ENCODE measurements at regions not wholly inside any gene's neighbourhood (a gene's known extent, or its start where the extent isn't known, plus 50 kb on each side); places are given as distances from the start of the nearest gene placed in this dataset.
"Not testable (repeated sequence)": the region's sequence is repeated elsewhere in the genome, so short reads cannot be mapped to it uniquely, and the experiment has no call there.

- DNase-seq (ENCODE audit: low spot score); H3K27ac ChIP-seq (ENCODE audit: poor library complexity, severe bottlenecking); H3K4me1 ChIP-seq (ENCODE audit: insufficient read depth, poor library complexity, severe bottlenecking); H3K27me3 ChIP-seq (ENCODE audit: insufficient read depth, poor library complexity, severe bottlenecking); H3K9me3 ChIP-seq (ENCODE audit: severe bottlenecking); H3K4me3 ChIP-seq (ENCODE audit: severe bottlenecking); ATAC-seq (ENCODE audit: low read depth); H3K36me3 ChIP-seq (ENCODE audit: low read depth): not testable (repeated sequence)
Measured at GRCh38 chr2:201946746-201947145, 86.9 kb upstream of the FZD7 start.

GRCh38 chr2:201947287-201947686 is 86.4 kb upstream of the FZD7 start:
- Histone ChIP-seq H3K27me3 (ENCODE audit: insufficient read depth, poor library complexity, severe bottlenecking) (no peaks in the 10 kb centered on the region), H3K27ac (ENCODE audit: poor library complexity, severe bottlenecking) (no peak overlapping the region), H3K4me1 (ENCODE audit: insufficient read depth, poor library complexity, severe bottlenecking) (no peaks in the 10 kb centered on the region), H3K9me3 (ENCODE audit: severe bottlenecking) (no peaks in the 10 kb centered on the region), H3K36me3 (ENCODE audit: low read depth) (no peaks in the 10 kb centered on the region), H3K4me3 (ENCODE audit: severe bottlenecking) (no peak overlapping the region)
- no peak for TF ChIP-seq CTCF (IDR thresholded peaks at IDR 0.05; ENCODE audit: poor library complexity, severe bottlenecking)
- DNase-seq (ENCODE audit: low spot score): no peak
- ATAC-seq (ENCODE audit: low read depth): no peak

- no peak overlapping the region for H3K27ac ChIP-seq (ENCODE audit: poor library complexity, severe bottlenecking)
- no peak for TF ChIP-seq CTCF (IDR thresholded peaks at IDR 0.05; ENCODE audit: poor library complexity, severe bottlenecking)
- H3K9me3 ChIP-seq (ENCODE audit: severe bottlenecking): no peaks in the 10 kb centered on the region
- DNase-seq (ENCODE audit: low spot score) (no peak), ATAC-seq (ENCODE audit: low read depth) (no peak)
- H3K4me3 ChIP-seq (ENCODE audit: severe bottlenecking): no peak overlapping the region
- H3K4me1 ChIP-seq (ENCODE audit: insufficient read depth, poor library complexity, severe bottlenecking): no peaks in the 10 kb centered on the region
- no peaks in the 10 kb centered on the region for H3K27me3 ChIP-seq (ENCODE audit: insufficient read depth, poor library complexity, severe bottlenecking)
- no peaks in the 10 kb centered on the region for H3K36me3 ChIP-seq (ENCODE audit: low read depth)
Measured at GRCh38 chr2:201949181-201949926, 84.3 kb upstream of the FZD7 start.

- ATAC-seq (ENCODE audit: low read depth) (no peak), DNase-seq (ENCODE audit: low spot score) (no peak)
- Histone ChIP-seq H3K27ac (ENCODE audit: poor library complexity, severe bottlenecking) (no peak overlapping the region), H3K36me3 (ENCODE audit: low read depth) (no peaks in the 10 kb centered on the region), H3K9me3 (ENCODE audit: severe bottlenecking) (no peaks in the 10 kb centered on the region), H3K27me3 (ENCODE audit: insufficient read depth, poor library complexity, severe bottlenecking) (no peaks in the 10 kb centered on the region), H3K4me1 (ENCODE audit: insufficient read depth, poor library complexity, severe bottlenecking) (no peaks in the 10 kb centered on the region), H3K4me3 (ENCODE audit: severe bottlenecking) (no peak overlapping the region)
- TF ChIP-seq CTCF (IDR thresholded peaks at IDR 0.05; ENCODE audit: poor library complexity, severe bottlenecking): no peak
Measured at GRCh38 chr2:201949927-201950246, 83.8 kb upstream of the FZD7 start.

GRCh38 chr2:201950606-201951005 is 83.0 kb upstream of the FZD7 start:
- Histone ChIP-seq H3K4me1 (ENCODE audit: insufficient read depth, poor library complexity, severe bottlenecking) (no peaks in the 10 kb centered on the region), H3K36me3 (ENCODE audit: low read depth) (no peaks in the 10 kb centered on the region), H3K4me3 (ENCODE audit: severe bottlenecking) (no peak overlapping the region), H3K9me3 (ENCODE audit: severe bottlenecking) (no peaks in the 10 kb centered on the region), H3K27me3 (ENCODE audit: insufficient read depth, poor library complexity, severe bottlenecking) (no peaks in the 10 kb centered on the region), H3K27ac (ENCODE audit: poor library complexity, severe bottlenecking) (no peak overlapping the region)
- TF ChIP-seq CTCF (IDR thresholded peaks at IDR 0.05; ENCODE audit: poor library complexity, severe bottlenecking): no peak
- ATAC-seq (ENCODE audit: low read depth) (no peak), DNase-seq (ENCODE audit: low spot score) (no peak)

Measured in RWPE2 (cell line).